ENCODE measurements at regions not wholly inside any gene's neighbourhood (a gene's known extent, or its start where the extent isn't known, plus 50 kb on each side); places are given as distances from the start of the nearest gene placed in this dataset.
"Not testable (repeated sequence)": the region's sequence is repeated elsewhere in the genome, so short reads cannot be mapped to it uniquely, and the experiment has no call there.

DNA sequence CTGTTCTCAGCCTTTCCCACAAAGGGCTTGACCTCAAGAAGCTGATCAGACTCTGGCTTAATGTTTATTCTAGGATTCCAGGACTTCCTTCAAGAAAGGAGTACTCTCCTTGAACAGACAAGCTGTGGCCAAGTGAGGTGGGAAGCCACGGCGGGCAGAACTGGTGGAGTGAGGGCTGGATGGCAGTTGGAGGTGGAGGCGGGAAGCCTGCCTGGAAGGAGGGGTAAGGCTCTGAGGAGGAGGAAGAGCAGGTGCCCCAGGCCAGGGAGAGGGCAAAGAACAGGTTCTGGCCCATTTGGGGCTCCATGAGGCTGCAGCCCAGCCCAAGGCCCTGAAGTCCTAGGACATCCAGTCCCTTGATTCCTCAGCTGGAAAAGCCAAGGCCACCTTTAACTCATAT lies 143.9 kb downstream of the CYP26B1 start:
- FAIRE-seq = no peak

GRCh38 chr2:72003124-72003523 lies 144.5 kb downstream of the CYP26B1 start:
- FAIRE-seq = no peak

- FAIRE-seq = no peak
Observed at GRCh38 chr2:72001937-72002690, 145.5 kb downstream of the CYP26B1 start.

DNA sequence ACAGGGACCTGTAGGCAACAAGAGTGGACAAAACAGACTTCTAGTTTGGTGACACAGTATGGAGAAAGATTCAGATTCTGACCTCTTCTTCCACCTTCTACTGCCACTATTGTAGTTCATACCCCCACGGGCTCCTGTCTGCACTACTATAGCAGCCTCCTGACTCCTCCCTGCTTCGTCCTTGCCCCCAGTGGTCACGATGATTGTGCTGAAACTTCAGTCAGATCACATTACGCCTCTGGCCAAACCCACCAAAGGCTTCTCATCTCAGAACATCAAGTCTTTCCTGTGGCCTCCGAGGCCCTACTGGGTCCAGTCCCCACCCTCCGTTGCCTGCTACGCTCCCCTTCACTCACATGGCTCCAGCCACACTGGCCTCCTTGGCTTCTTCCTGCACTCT lies 147.6 kb downstream of the CYP26B1 start:
- no peak for FAIRE-seq

DNA sequence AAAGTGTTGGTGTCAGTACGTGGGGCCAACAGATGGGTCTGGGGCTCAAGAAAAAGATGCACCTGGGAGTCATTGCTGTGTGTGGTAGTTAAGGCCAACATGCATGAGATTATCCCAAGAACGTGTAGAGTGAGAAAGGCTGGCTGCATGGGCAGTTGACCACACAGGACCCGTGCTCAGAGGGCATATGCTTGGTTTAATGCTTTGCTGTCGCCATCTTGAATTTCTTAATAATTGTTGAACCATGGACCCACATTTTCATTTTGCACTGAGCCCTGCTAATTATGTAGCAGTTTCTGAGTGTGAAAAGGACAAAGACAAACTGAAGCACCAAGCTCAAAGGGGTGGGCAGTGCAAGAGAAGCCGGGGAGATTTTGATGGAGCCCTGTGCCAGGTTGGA lies 148.1 kb downstream of the CYP26B1 start:
- no peak for FAIRE-seq

DNA sequence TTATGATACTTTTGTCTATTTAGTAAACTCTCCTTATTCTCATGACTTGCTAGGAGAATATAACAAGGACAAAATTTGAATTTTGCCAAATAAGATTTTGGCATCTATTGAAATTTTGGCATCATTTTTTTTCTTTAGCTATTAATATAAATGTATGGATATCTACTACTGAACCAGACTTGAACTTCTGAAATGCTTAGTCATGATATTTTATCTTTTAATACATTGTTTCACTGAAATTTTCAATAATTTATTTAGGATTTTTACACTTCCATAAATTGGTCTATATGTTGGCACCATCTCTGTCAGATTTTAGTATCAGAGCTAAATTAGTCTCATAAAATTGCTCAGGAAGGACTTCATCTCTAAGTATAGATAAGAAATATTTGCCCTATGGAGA lies 149.8 kb downstream of the CYP26B1 start:
- FAIRE-seq = no peak

DNA sequence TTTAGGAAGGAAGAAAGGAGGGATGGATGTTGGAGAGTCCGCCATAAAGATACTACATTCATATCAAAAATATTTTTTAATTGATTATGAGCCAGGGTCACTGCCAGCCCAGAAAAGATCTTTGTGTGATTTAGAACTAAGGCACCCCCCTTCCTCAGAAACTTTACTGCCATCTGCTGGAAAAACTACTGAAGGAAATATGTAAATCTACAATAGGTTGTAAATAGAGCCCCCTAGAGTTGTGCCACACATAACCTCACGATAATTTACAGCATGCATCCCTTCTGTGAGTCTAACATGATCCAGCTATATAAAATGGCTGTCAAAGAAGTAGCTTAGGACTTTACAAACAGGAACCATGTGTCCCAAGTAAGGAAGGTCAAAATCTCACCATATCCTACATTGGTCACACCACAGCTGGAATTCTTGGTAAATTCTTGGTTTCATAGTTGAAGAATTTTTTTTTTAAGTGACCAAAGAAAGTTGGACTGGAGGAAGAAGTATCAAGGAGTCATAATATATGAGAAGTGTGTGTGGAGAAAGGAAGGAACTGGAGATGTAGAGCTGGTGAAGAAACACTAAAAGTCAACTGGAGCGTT lies 152.5 kb downstream of the CYP26B1 start:
- no peak for FAIRE-seq

GRCh38 chr2:71992036-71992435 lies 155.6 kb downstream of the CYP26B1 start:
- FAIRE-seq = no peak

- FAIRE-seq = no peak
Observed at GRCh38 chr2:71991397-71991796, 156.3 kb downstream of the CYP26B1 start.

GRCh38 chr2:71990826-71991225 lies 156.8 kb downstream of the CYP26B1 start:
- FAIRE-seq = no peak

GRCh38 chr2:71990122-71990521 lies 157.5 kb downstream of the CYP26B1 start:
- no peak for FAIRE-seq

DNA sequence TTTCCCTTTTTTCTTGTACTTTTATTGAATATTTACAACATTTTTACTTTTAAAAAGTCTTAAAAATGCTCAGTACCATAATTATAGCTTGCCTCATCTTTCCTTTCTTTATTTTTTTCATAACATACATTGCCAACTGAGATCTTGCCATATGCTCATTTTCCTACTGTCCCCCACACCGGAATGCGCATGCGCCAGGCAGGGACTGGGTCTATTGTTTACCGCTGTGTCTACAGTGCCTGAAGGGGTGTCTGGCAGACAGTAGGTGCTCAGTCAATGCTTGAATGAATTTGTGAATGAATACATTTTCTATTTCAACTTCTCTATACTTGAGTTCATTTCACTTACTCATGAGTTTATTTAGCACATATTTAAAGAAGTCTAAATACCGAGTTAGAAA lies 158.0 kb downstream of the CYP26B1 start:
- no peak for FAIRE-seq

GRCh38 chr2:71988170-71988569 lies 159.5 kb downstream of the CYP26B1 start:
- no peak for FAIRE-seq

- no peak for FAIRE-seq
Observed at GRCh38 chr2:71976685-71977084, 171.0 kb downstream of the CYP26B1 start.

GRCh38 chr2:71974846-71975245 lies 172.8 kb downstream of the CYP26B1 start:
- no peak for FAIRE-seq

- no peak for FAIRE-seq
Observed at GRCh38 chr2:71971493-71971892, 176.2 kb downstream of the CYP26B1 start.

- no peak for FAIRE-seq
Observed at GRCh38 chr2:71965530-71965929, 182.1 kb downstream of the CYP26B1 start.

DNA sequence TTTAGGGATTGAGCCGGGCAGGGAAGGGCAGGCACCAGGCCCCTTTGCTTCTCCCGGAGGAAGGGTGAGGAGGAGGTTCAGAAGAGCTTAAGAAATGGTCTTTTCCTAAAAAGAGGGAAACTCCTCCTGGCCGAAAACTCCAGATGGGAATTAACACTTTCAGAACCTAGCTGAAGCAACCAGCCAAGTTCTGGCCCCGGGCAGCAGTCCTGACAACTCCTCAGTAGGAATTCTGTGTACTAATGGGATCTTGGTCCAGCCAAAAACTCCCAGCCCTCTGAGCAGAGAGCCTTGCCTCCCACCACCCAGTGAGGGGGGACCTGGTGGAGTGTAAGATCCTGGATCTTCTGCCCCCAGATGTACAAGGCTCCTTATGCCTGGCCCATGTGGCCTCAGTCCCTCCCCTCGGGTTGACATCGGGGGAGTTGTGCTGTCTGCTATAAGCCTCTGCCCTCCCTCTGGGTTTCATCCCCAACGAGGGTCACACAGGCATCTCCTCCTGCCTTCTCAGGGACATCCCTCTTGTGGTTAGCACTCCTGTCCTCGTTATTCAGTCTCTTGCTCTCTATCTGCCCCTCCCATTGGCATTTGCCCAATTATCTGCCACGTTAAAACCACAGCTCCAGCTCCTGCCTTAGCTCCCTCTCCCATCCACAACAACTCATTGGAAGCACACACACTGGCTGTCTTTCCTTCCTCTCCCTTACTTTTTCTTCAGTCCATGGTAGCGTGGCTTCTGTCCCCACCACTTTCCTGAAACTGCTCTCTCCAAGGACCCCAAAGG lies 184.6 kb downstream of the CYP26B1 start:
- no peak for FAIRE-seq

- no peak for FAIRE-seq
Observed at GRCh38 chr2:71962350-71962749, 185.3 kb downstream of the CYP26B1 start.

DNA sequence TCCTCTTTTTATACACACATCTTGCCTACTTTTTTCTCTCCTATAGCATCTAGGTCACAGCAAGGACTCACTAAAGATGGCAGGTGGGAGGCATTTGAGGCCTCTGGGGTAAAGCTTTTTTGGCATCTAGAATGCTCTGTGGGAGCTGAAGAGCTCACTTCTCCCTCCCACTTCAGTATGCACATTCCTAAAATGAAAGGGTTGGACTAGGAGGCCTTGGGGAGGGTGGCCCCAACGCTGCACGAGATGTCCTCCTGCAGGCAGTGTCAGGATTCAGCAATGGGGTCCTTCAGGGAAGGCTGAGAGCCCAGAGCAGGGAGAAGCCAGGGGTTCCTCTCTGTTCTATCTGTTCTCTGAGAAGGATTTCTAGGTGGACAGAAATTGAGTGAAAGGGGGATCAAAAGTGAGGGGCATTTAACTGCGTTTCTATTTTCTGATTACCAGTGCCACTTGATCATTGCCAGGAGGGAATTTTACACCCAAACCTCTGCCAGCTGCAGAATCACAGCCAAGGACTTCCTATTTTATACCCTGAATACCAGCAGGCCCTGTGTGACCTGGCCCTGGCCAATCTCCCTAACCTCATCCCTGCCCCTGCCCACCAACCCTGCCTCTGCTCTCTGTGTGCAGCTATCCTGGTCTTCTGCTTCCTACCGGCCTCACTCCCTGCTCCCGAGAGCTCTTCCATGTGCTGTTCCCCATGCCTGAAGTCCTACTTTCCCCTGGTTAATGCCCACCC lies 186.2 kb downstream of the CYP26B1 start:
- no peak for FAIRE-seq

DNA sequence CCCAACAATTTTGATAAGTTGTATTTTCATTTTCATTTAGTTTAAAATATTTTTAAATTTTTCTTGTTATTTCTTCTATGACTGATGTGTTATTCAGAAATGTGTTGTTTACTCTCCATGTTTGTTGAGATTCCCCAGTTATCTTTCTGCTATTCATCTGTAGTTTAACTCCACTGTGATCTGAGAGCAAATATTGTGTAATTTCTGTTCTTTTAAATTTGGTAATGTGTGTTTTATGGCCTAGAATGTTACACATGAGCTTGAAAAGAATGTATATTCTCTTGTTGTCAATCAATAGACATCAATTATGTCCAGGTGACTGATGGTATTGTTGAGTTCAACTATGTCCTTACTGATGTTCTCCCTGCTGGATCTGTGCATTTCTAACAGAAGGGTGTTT lies 188.2 kb downstream of the CYP26B1 start:
- no peak for FAIRE-seq

DNA sequence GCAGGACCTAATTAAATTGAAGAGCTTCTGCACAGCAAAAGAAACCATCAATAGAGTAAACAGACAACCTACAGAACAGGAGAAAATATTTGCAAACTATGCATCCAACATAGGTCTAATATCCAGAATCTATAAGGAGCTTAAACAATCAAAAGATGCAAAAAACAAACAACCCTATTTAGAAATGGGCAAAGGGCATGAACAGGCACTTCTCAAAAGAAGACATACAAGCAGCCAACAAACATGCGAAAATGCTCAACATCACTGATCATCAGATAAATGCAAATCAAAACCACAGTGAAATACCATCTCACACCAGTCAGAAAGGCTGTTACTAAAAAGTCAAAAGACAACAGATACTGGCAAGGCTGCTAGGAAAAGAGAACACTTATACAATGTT lies 189.2 kb downstream of the CYP26B1 start:
- not testable (repeated sequence) for FAIRE-seq

DNA sequence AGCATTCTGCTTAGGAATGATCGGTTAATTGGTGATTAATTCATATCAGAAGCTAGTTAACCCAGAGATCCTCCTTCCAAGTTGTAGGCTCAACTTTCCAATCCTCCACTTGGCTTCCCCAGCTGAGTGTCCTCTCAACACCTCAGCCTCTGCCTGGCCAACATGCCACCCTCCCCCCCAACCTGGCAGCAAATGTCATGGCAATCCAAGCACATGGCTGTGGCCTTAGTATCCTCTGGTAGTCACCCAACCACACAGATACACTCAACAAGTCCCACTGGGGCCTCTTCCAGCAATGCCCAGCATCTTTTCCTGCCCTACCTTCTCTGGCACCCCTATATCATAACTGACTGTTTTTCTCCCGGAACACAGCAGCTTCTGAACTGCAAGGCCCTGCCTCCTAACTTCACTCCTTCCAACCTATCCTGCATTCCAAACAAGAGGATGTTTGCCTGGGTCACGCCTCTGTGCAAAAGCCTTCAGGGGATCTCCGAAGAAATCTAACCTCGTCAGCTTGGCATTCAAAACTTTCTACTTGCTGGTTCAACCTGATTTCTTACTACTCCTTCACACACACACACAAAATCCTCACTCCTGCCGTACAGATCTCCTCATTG lies 195.0 kb downstream of the CYP26B1 start:
- no peak for FAIRE-seq

Measured in colon (tissue), 2 donors.